Neural crest cell (in vitro differentiated cells): ENCODE measurements at regions not wholly inside any gene's neighbourhood (a gene's known extent, or its start where the extent isn't known, plus 50 kb on each side); places are given as distances from the start of the nearest gene placed in this dataset.

ENCODE experiments used
- DNase-seq: peaks from one replicate; pipeline ENCODE4 v3.0.0; 2021; ENCODE audit warnings: low read depth, mixed read lengths, low spot score
- H3K27ac Mint-ChIP-seq: one replicate; pipeline ENCODE4 v1.8.0; 2021; ENCODE audit warnings: mild to moderate bottlenecking, mixed read lengths; ENCODE audit not compliant: unreplicated experiment
- H3K27me3 Mint-ChIP-seq: 2 replicates; pipeline ENCODE4 v1.8.0; 2021; ENCODE audit warnings: low read depth, mild to moderate bottlenecking, mixed read lengths
- H3K36me3 Mint-ChIP-seq: 2 replicates; pipeline ENCODE4 v1.8.0; 2021; ENCODE audit warnings: low read depth, mild to moderate bottlenecking, mixed read lengths
- H3K4me1 Mint-ChIP-seq: 2 replicates; pipeline ENCODE4 v1.8.0; 2021; ENCODE audit warnings: mixed read lengths
- H3K4me3 Mint-ChIP-seq: one replicate; pipeline ENCODE4 v1.8.0; 2021; ENCODE audit warnings: mild to moderate bottlenecking, mixed read lengths
- H3K9me3 Mint-ChIP-seq: 2 replicates; pipeline ENCODE4 v1.8.0; 2021; ENCODE audit warnings: mixed read lengths
- TF ChIP-seq, protein P1 (sequence below): fragments of 200-600 bp; sonication (generic); conservative IDR thresholded peaks from 2 replicates; pipeline ENCODE4 v1.5.0; 2021; ENCODE audit warnings: antibody characterized with exemption, mild to moderate bottlenecking

- Mint-ChIP-seq H3K9me3 (peaks cover 2% of the 10 kb centered on the region), H3K27ac (no peak overlapping the region), H3K27me3 (peaks cover 20% of the 10 kb centered on the region), H3K4me3 (no peak overlapping the region), H3K4me1 (no peaks in the 10 kb centered on the region), H3K36me3 (no peaks in the 10 kb centered on the region)
- no peak for DNase-seq
- TF ChIP-seq, protein P1, sequence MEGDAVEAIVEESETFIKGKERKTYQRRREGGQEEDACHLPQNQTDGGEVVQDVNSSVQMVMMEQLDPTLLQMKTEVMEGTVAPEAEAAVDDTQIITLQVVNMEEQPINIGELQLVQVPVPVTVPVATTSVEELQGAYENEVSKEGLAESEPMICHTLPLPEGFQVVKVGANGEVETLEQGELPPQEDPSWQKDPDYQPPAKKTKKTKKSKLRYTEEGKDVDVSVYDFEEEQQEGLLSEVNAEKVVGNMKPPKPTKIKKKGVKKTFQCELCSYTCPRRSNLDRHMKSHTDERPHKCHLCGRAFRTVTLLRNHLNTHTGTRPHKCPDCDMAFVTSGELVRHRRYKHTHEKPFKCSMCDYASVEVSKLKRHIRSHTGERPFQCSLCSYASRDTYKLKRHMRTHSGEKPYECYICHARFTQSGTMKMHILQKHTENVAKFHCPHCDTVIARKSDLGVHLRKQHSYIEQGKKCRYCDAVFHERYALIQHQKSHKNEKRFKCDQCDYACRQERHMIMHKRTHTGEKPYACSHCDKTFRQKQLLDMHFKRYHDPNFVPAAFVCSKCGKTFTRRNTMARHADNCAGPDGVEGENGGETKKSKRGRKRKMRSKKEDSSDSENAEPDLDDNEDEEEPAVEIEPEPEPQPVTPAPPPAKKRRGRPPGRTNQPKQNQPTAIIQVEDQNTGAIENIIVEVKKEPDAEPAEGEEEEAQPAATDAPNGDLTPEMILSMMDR, result no peak
Observed at GRCh38 chr3:16106050-16106449, 68.4 kb upstream of the GALNT15 start.

GRCh38 chr3:16108424-16108823, 66.1 kb upstream of the GALNT15 start:
- H3K27me3 Mint-ChIP-seq, result peaks cover 11% of the 10 kb centered on the region
- DNase-seq, result no peak
- no peak overlapping the region for H3K4me3 Mint-ChIP-seq
- no peak overlapping the region for H3K27ac Mint-ChIP-seq
- H3K9me3 Mint-ChIP-seq, result peaks cover 4% of the 10 kb centered on the region
- no peaks in the 10 kb centered on the region for H3K4me1 Mint-ChIP-seq
- no peaks in the 10 kb centered on the region for H3K36me3 Mint-ChIP-seq
- TF ChIP-seq, protein P1, result no peak

DNA sequence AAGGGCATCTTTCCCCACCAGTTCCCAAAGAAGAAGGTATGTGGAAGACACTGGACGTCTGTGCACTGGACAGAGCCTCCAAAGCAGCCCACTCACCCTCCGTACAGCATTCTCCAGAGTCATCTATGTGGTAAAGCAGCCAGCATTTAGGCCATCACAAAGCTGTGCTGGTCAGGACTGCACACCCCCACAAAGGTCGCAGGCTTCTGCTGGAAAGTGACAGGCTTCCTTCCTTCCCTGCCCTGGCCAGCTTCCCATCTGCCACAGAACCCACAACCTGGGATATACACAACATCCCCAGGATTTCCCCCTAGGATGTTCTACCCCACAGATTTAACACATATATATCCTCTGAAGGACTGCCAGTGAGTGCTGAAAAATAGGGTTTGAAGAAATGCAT, 64.6 kb upstream of the GALNT15 start:
- TF ChIP-seq, protein P1, result no peak
- H3K36me3 Mint-ChIP-seq, result no peaks in the 10 kb centered on the region
- no peak overlapping the region for H3K4me3 Mint-ChIP-seq
- DNase-seq, result no peak
- H3K27ac Mint-ChIP-seq, result no peak overlapping the region
- no peaks in the 10 kb centered on the region for H3K4me1 Mint-ChIP-seq
- H3K9me3 Mint-ChIP-seq, result peaks cover 4% of the 10 kb centered on the region
- H3K27me3 Mint-ChIP-seq, result peaks cover 5% of the 10 kb centered on the region

GRCh38 chr3:16112910-16113504, 61.5 kb upstream of the GALNT15 start:
- H3K9me3 Mint-ChIP-seq, result peaks cover 2% of the 10 kb centered on the region
- H3K4me1 Mint-ChIP-seq, result no peaks in the 10 kb centered on the region
- DNase-seq, result no peak
- H3K27ac Mint-ChIP-seq, result no peak overlapping the region
- TF ChIP-seq, protein P1, result no peak
- no peaks in the 10 kb centered on the region for H3K36me3 Mint-ChIP-seq
- H3K27me3 Mint-ChIP-seq, result peaks cover 2% of the 10 kb centered on the region
- H3K4me3 Mint-ChIP-seq, result no peak overlapping the region

- DNase-seq, result no peak
- Mint-ChIP-seq H3K4me3 (no peak overlapping the region), H3K27ac (no peak overlapping the region), H3K27me3 (peaks cover 2% of the 10 kb centered on the region), H3K4me1 (no peaks in the 10 kb centered on the region), H3K9me3 (peaks cover 2% of the 10 kb centered on the region), H3K36me3 (no peaks in the 10 kb centered on the region)
- TF ChIP-seq, protein P1, result no peak
Observed at GRCh38 chr3:16113704-16114103, 60.8 kb upstream of the GALNT15 start.
